ENCODE measurements at regions not wholly inside any gene's neighbourhood (a gene's known extent, or its start where the extent isn't known, plus 50 kb on each side); places are given as distances from the start of the nearest gene placed in this dataset.
"Not testable (repeated sequence)": the region's sequence is repeated elsewhere in the genome, so short reads cannot be mapped to it uniquely, and the experiment has no call there.

DNA sequence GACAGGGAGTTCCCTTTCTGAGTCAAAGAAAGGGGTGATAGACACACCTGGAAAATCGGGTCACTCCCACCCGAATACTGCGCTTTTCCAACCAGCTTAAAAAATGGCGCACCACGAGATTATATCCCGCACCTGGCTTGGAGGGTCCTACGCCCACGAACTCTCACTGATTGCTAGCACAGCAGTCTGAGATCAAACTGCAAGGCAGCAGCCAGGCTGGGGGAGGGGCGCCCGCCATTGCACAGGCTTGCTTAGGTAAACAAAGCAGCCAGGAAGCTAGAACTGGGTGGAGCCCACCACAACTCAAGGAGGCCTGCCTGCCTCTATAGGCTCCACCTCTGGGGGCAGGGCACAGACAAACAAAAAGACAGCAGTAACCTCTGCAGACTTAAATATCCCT lies 132.3 kb upstream of the ISL1 start:
- not testable (repeated sequence) for H3K27ac ChIP-seq (ENCODE audit: low read depth, low read length); H3K4me1 ChIP-seq (ENCODE audit: control insufficient read depth, insufficient read depth, low read length); H3K4me3 ChIP-seq (ENCODE audit: low read depth, low read length); H3K36me3 ChIP-seq (ENCODE audit: control insufficient read depth, insufficient read depth, low read length); DNase-seq (ENCODE audit: low read depth in 4 of 6, low spot score in 6 of 6); H3K9me3 ChIP-seq (ENCODE audit: control insufficient read depth, insufficient read depth, low read length); H3K27me3 ChIP-seq (ENCODE audit: control insufficient read depth, insufficient read depth, low read length)
- 91% methylated on average over 10 of the region's 10 CpGs for WGBS (ENCODE audit: insufficient coverage)

DNA sequence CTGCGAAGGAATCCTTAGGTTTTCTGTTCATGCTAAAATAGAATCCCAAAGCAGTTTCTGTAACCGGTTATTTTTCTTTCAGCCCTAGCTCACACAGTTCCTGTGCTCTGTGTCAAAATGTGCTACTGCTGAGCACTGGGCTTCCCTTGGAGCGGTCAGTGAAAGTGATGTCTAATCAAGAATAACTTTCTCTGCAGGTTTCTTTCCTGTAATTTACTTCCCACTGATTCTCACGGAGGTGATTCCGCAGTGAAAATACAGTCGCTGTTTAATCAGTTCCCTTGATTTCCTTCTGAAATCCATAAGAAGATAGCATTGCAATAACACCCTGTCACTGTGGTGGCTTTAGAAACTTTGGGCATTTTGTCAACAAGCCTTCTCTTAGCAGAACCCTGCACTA lies 112.0 kb upstream of the ISL1 start:
- no peaks in the 10 kb centered on the region for H3K36me3 ChIP-seq (ENCODE audit: control insufficient read depth, insufficient read depth, low read length)
- no peaks in the 10 kb centered on the region for H3K4me1 ChIP-seq (ENCODE audit: control insufficient read depth, insufficient read depth, low read length)
- H3K4me3 ChIP-seq (ENCODE audit: low read depth, low read length): no peak overlapping the region
- no peak overlapping the region for H3K27ac ChIP-seq (ENCODE audit: low read depth, low read length)
- peak in 1 of 6 donors; percentile 29 for DNase-seq (ENCODE audit: low read depth in 4 of 6, low spot score in 6 of 6)
- 72% methylated on average over 6 of the region's 6 CpGs for WGBS (ENCODE audit: insufficient coverage)
- H3K9me3 ChIP-seq (ENCODE audit: control insufficient read depth, insufficient read depth, low read length): no peaks in the 10 kb centered on the region
- H3K27me3 ChIP-seq (ENCODE audit: control insufficient read depth, insufficient read depth, low read length): no peaks in the 10 kb centered on the region

DNA sequence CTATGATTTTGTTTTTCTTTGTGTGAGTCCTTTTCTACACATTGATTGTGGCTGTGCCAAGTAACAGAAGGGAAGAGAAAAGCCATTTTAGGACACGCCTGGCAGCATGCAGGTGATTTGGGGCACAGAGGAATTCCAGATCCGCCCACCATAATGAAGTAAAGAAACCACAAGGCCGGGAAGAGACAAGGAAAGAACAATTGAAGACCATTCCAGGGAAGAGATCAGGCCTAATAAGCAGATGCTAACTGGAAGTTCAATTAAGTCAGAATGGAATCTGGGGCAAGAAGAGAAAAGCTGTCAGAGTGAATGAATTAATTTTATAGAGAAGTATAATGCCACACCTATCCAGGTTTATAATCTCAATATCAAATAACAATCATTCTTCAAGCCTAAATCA lies 110.2 kb upstream of the ISL1 start:
- WGBS (ENCODE audit: insufficient coverage): 78% methylated on average over 3 of the region's 3 CpGs
- Histone ChIP-seq H3K27ac (ENCODE audit: low read depth, low read length) (no peak overlapping the region), H3K9me3 (ENCODE audit: control insufficient read depth, insufficient read depth, low read length) (no peaks in the 10 kb centered on the region), H3K4me3 (ENCODE audit: low read depth, low read length) (no peak overlapping the region), H3K4me1 (ENCODE audit: control insufficient read depth, insufficient read depth, low read length) (no peaks in the 10 kb centered on the region), H3K27me3 (ENCODE audit: control insufficient read depth, insufficient read depth, low read length) (no peaks in the 10 kb centered on the region), H3K36me3 (ENCODE audit: control insufficient read depth, insufficient read depth, low read length) (no peaks in the 10 kb centered on the region)
- no peak for DNase-seq (ENCODE audit: low read depth in 4 of 6, low spot score in 6 of 6)

DNA sequence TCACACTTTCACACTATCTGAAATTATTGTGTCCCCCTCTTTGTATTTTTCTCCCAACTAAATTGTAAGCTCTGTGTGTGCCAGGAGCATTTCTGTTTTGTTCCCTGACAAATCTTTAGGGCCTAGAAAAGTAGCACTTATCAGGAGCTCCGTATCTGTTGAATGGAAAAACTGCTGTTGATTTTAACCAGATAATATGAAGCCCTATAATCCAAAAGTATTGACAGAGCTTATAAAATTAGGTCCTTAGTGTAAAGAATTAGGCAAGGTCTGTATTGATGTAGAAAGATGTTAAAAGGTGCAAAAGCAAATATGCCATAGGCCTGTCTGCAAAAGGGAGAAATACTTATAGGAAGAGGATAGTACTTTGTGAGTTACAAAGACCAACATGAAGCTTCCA lies 109.4 kb upstream of the ISL1 start:
- Histone ChIP-seq H3K27ac (ENCODE audit: low read depth, low read length) (no peak overlapping the region), H3K9me3 (ENCODE audit: control insufficient read depth, insufficient read depth, low read length) (no peaks in the 10 kb centered on the region), H3K4me1 (ENCODE audit: control insufficient read depth, insufficient read depth, low read length) (no peaks in the 10 kb centered on the region), H3K4me3 (ENCODE audit: low read depth, low read length) (no peak overlapping the region), H3K36me3 (ENCODE audit: control insufficient read depth, insufficient read depth, low read length) (no peaks in the 10 kb centered on the region), H3K27me3 (ENCODE audit: control insufficient read depth, insufficient read depth, low read length) (no peaks in the 10 kb centered on the region)
- no peak for DNase-seq (ENCODE audit: low read depth in 4 of 6, low spot score in 6 of 6)
- WGBS (ENCODE audit: insufficient coverage): no CpG with 5 or more reads among the region's 1 CpG

DNA sequence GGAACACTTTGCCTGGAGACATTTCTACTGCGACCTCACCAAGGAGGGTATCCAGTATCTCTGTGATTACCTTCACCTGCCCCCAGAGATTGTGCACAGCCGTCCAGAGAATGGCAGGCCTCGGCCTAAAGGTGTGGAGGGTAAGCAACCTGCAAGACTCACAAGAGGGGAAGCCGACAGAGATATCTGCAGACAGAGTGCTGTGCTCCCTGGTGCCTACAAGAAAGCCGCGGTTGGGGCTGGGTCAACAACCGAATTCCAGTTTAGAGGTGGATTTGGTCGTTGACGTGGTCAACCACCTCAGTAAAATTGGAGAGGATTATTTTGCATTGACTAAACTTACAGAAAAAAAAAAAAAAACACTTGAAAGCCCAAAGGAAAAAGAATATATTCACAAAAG lies 107.8 kb upstream of the ISL1 start:
- H3K9me3 ChIP-seq (ENCODE audit: control insufficient read depth, insufficient read depth, low read length): no peaks in the 10 kb centered on the region
- H3K4me3 ChIP-seq (ENCODE audit: low read depth, low read length): no peak overlapping the region
- H3K4me1 ChIP-seq (ENCODE audit: control insufficient read depth, insufficient read depth, low read length): peaks cover 6% of the 10 kb centered on the region
- H3K27me3 ChIP-seq (ENCODE audit: control insufficient read depth, insufficient read depth, low read length): no peaks in the 10 kb centered on the region
- no peak for DNase-seq (ENCODE audit: low read depth in 4 of 6, low spot score in 6 of 6)
- H3K36me3 ChIP-seq (ENCODE audit: control insufficient read depth, insufficient read depth, low read length): no peaks in the 10 kb centered on the region
- no peak overlapping the region for H3K27ac ChIP-seq (ENCODE audit: low read depth, low read length)
- 97% methylated on average over 4 of the region's 9 CpGs for WGBS (ENCODE audit: insufficient coverage)

DNA sequence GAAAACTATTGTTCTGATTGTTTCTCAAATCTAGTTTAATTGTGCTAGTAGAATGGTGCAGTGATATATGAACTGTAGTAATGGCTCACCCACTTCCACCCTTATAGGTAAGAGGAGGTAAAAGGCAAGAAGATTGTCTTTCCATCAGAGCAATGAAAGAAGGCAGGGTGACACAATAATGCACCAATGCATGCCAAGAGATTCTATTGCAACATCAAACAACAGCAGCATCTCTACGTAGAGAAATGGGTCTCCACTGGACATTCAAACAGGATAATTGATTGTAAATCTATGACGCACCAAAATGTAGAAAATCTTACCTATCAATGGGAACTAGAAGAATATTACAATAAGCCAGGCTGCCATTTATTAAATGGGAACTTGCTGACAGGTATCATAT lies 107.0 kb upstream of the ISL1 start:
- no CpG with 5 or more reads among the region's 2 CpGs for WGBS (ENCODE audit: insufficient coverage)
- no peaks in the 10 kb centered on the region for H3K9me3 ChIP-seq (ENCODE audit: control insufficient read depth, insufficient read depth, low read length)

DNA sequence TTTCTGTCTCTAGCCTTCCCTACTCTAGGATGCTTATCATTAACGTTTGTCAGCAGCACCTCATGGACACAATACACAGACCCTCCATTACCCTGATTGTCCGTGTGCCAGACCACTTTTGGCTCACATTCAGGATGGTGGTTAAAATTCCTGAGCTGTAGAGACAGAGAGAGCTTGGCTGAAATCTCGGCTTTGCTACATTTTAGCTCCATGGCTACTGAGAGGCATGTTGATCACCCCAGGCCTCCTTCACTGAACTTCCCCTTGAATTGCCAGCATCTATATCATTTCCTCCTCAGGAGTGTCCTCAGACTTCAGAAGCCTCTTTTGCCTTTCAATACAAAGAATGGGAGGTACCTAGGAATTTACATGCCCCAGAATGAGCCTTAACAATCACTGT lies 104.7 kb upstream of the ISL1 start:
- 24% methylated on average over 3 of the region's 3 CpGs for WGBS (ENCODE audit: insufficient coverage)
- Histone ChIP-seq H3K27ac (ENCODE audit: low read depth, low read length) (no peak overlapping the region), H3K9me3 (ENCODE audit: control insufficient read depth, insufficient read depth, low read length) (no peaks in the 10 kb centered on the region), H3K36me3 (ENCODE audit: control insufficient read depth, insufficient read depth, low read length) (no peaks in the 10 kb centered on the region), H3K4me1 (ENCODE audit: control insufficient read depth, insufficient read depth, low read length) (peaks cover 6% of the 10 kb centered on the region), H3K4me3 (ENCODE audit: low read depth, low read length) (no peak overlapping the region), H3K27me3 (ENCODE audit: control insufficient read depth, insufficient read depth, low read length) (no peaks in the 10 kb centered on the region)
- DNase-seq (ENCODE audit: low read depth in 4 of 6, low spot score in 6 of 6): peak in 5 of 6 donors; percentile 38 to 85 (median 48)

More for the DNA sequence above, 107.0 kb upstream of the ISL1 start:
- Histone ChIP-seq H3K36me3 (ENCODE audit: control insufficient read depth, insufficient read depth, low read length) (no peaks in the 10 kb centered on the region), H3K27me3 (ENCODE audit: control insufficient read depth, insufficient read depth, low read length) (no peaks in the 10 kb centered on the region), H3K4me1 (ENCODE audit: control insufficient read depth, insufficient read depth, low read length) (peaks cover 6% of the 10 kb centered on the region), H3K4me3 (ENCODE audit: low read depth, low read length) (no peak overlapping the region), H3K27ac (ENCODE audit: low read depth, low read length) (no peak overlapping the region)
- DNase-seq (ENCODE audit: low read depth in 4 of 6, low spot score in 6 of 6): no peak

DNA sequence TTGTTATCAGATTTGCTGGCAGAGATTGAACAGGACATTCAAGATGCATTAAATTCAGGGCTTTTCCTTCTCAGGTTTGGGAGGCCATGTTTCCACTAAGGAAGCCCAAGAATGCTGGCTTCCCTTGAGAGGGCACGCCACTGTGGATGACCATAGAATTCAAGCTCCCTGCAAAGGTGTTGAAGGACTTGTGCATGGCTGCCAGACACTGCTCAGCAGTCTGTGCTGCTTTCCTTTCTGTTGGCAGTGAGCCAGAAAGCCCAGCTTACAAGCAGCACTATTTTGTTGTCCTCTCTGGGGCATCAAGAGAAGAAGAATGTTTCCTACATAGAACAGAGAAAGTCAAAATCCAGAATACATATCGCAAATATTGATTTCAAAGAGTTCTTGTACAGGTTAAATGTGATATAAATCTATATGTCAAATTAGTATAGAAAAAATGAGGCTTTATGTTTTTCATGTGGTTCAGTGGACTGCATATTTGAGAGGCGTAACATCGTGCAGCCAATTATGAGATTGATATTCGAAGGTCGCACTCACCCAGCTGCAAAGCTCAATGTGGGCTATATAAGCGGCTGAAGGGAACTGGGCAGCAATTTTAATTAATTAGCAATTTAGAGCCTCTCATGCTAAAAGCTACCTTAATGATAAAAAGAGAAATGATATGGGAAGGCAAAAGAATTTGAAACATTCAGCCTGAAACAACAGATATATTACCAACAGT lies 103.1 kb upstream of the ISL1 start:
- WGBS (ENCODE audit: insufficient coverage): 46% methylated on average over 2 of the region's 7 CpGs
- no peak overlapping the region for H3K4me3 ChIP-seq (ENCODE audit: low read depth, low read length)
- peaks cover 6% of the 10 kb centered on the region for H3K4me1 ChIP-seq (ENCODE audit: control insufficient read depth, insufficient read depth, low read length)
- DNase-seq (ENCODE audit: low read depth in 4 of 6, low spot score in 6 of 6): peak in 5 of 6 donors; percentile 39 to 88 (median 48)
- no peaks in the 10 kb centered on the region for H3K9me3 ChIP-seq (ENCODE audit: control insufficient read depth, insufficient read depth, low read length)
- H3K36me3 ChIP-seq (ENCODE audit: control insufficient read depth, insufficient read depth, low read length): no peaks in the 10 kb centered on the region
- H3K27me3 ChIP-seq (ENCODE audit: control insufficient read depth, insufficient read depth, low read length): no peaks in the 10 kb centered on the region
- no peak overlapping the region for H3K27ac ChIP-seq (ENCODE audit: low read depth, low read length)

DNA sequence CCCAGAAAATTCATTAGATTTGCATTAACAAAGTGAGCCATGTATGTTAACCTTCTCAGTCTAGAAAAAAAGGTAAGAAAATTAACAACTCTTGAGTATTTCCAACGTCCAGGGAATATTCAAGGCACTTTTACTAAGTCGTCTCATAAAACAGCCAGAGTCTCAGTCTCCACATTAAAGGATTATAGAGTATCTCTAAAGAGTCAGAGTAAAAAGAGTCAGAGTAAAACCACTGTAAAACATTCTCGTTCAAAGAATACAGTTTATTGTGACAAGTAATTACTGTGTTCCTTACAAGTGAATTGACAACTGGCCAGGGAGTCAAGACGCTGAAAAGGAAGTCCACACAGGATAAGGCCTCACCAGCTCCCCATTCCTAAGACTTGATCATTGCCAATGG lies 97.2 kb upstream of the ISL1 start:
- Histone ChIP-seq H3K27ac (ENCODE audit: low read depth, low read length) (no peak overlapping the region), H3K36me3 (ENCODE audit: control insufficient read depth, insufficient read depth, low read length) (no peaks in the 10 kb centered on the region), H3K9me3 (ENCODE audit: control insufficient read depth, insufficient read depth, low read length) (no peaks in the 10 kb centered on the region), H3K4me3 (ENCODE audit: low read depth, low read length) (no peak overlapping the region), H3K4me1 (ENCODE audit: control insufficient read depth, insufficient read depth, low read length) (no peaks in the 10 kb centered on the region), H3K27me3 (ENCODE audit: control insufficient read depth, insufficient read depth, low read length) (no peaks in the 10 kb centered on the region)
- no peak for DNase-seq (ENCODE audit: low read depth in 4 of 6, low spot score in 6 of 6)
- WGBS (ENCODE audit: insufficient coverage): no CpG with 5 or more reads among the region's 4 CpGs

DNA sequence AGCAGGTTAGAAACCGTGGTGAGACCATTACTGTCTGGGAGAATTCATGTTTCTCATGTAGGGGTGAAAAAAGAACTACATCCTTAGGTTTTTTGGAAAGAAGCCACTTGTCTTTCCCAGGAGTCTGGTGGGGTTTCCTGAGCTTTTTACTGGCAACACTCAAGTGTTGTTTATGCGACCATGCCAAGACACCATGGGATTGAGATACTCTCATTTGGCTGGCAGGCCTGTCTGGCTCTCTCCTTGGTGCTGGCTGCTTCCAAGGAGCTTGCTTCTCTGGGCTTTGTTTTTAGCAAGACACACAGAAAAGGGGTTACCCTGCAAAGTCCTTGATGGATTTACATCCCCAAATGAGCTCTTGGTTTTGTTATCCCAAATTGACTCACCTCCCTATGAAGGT lies 80.9 kb upstream of the ISL1 start:
- no peaks in the 10 kb centered on the region for H3K9me3 ChIP-seq (ENCODE audit: control insufficient read depth, insufficient read depth, low read length)
- no peak overlapping the region for H3K4me3 ChIP-seq (ENCODE audit: low read depth, low read length)
- WGBS (ENCODE audit: insufficient coverage): 40% methylated on average over 1 of the region's 2 CpGs
- DNase-seq (ENCODE audit: low read depth in 4 of 6, low spot score in 6 of 6): peak in 5 of 6 donors; percentile 24 to 92 (median 53)
- H3K27me3 ChIP-seq (ENCODE audit: control insufficient read depth, insufficient read depth, low read length): no peaks in the 10 kb centered on the region
- no peaks in the 10 kb centered on the region for H3K36me3 ChIP-seq (ENCODE audit: control insufficient read depth, insufficient read depth, low read length)
- no peaks in the 10 kb centered on the region for H3K4me1 ChIP-seq (ENCODE audit: control insufficient read depth, insufficient read depth, low read length)
- H3K27ac ChIP-seq (ENCODE audit: low read depth, low read length): no peak overlapping the region
